GM19328 (cell line): ENCODE measurements at regions not wholly inside any gene's neighbourhood (a gene's known extent, or its start where the extent isn't known, plus 50 kb on each side); places are given as distances from the start of the nearest gene placed in this dataset.

ENCODE experiments used
- ATAC-seq: cut with Tn5 transposase; IDR thresholded peaks from one replicate; pipeline ENCODE4 v1.9.1; 2021; ENCODE audit warnings: mild to moderate bottlenecking, moderate library complexity; ENCODE audit not compliant: unreplicated experiment

DNA sequence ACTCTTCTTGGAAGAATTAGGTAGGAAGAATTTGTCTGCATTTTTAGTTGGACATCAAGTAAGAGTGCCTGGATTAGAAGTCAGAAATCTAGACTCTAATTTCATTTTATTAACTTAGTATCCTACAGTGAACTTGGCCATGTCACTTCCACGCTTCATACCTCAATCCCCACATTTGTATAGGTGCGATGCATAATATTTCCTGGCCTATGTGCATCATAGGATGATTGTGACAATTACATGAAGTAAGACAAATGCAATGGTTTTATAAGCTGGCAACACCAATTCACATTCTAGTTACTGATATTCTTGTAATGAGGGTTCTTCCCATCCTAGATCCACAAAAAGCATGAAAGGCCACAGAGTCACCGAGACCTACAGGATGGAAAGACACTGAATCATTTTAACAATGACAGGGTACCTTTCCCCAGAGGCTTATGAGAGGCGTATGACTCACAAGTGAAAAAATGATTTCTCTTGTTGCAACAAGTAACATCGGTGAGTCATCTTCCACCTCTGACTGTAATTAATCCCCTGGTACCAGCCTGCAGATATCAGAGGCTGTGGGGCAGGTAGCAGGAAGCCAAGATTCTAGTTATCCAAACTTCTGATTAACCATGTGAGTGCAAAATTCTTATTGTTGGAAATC, 56.0 kb upstream of the OR5AK2 start:
- no peak for ATAC-seq

DNA sequence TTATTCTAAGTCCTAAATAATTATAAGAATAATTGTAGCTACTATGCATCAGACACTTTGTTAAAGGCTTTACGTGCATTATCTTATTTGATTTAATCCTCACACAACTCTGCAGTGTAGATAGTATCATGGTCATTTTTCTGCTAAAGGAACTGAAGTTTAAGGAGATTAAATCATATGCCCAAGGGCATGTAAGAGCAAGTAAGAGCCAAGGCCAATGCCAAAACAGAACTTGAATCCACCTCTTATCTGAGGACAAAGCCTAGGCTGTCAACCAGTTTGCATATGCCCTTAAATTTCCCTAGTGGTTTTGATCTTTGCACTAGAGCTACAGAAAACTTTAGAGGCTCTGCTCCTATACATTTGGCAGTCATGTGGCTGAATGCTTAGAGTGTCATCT, 65.6 kb upstream of the OR5AK2 start:
- ATAC-seq = no peak

DNA sequence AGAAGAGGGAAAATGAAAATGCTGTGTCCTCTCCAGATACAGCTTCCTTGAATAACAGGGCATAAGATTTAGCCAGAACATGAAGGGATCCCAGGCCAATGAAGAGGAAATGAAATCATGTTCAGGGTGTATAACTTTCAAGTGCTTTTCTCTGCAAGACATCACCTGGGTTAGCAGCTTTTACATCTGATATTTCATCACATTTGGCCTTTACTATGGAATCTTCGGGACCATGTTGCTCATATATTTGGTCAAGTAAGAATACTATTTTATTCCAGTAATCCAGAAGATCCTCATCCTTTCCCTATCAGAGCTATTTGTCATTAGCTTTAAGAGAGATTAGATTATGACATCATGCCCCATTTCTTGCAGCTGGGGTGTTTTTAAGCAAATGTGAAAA, 66.3 kb upstream of the OR5AK2 start:
- ATAC-seq = no peak

DNA sequence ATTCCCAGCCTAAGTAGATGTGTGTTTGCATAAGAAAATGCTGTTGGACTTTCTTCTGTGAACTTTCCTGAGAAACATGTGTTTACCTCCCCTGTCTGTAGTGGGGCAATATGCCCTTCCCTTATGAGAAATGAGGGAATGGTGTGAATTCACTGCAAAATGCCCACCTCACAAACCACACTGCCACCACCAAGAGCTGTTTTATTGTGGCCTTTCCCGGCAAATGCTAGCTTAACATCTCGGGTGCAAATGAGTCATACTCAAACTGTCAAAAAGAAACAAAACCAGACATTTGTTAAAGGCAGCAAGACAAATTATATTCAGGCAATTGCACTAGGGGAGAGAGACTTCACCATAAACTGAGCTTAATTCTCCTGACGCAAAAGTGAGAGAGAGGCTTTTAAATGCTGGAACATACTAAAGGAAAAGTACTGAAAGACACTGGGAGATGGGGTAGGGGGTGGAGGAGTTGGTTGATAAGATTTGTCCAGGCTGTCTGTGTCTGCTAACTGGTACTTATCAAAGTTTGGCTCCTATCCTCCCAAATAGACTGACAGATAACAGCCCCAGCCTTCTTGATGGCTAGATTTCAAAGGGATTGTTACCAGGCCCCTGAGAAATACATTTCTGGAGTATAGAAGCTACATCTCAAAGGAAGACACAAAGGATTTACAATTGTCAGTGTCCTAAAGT, 70.9 kb upstream of the OR5AK2 start:
- no peak for ATAC-seq

DNA sequence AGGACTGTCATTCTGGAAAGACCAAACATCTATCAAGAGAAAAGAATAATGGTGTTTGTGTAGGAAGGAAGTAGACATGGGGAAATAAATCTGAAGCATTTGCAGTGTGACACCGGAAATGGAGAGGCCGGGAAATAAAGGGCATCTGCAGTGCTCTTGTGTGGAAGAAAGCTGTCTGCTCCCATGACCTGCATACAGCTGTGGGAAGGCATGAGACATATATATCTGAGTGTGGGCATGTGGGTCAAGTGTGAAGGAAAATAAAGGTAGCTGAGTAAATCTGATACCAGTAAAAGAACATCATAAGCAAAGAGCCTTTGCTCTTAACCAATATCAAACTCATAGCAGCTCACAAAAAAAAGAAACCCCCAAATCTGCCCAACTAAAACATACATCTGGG, 72.1 kb upstream of the OR5AK2 start:
- ATAC-seq = no peak

DNA sequence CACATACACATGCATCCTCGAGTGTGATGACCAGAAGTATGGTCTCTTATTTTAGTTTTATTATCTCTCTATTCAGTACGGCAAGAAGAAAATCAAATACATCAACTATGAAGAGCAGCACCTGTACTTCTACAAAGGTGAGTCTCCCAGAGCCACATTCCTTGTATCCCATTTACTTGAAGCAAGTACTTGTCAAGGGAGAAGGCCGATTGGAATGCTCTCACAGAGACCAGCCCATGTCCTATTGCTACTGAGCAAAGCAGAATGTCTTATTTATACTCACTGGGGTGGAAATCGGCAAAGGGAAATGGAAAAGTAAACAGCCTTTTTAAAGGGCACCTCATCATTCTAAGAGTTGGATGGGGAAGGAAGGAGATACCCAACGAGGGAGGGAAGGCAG, 72.6 kb upstream of the OR5AK2 start:
- ATAC-seq = no peak

DNA sequence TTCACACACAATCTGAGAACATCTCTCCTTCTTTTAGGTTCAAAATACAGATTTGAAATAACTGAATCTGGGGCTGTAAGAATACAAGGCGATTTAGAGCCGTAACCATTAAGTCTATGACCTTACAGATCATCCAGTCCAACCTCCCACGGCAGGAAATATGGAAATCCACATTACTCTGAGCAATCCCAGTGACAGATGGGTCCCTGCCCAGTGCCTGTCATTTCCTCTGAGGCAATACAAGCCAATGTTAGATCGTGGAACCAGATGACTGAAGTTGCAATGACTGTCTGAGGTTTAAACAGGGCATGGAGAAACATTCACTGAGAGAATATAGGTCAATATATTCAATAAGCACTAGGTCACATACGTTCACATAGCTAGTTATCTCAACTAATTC, 77.4 kb upstream of the OR5AK2 start:
- no peak for ATAC-seq

DNA sequence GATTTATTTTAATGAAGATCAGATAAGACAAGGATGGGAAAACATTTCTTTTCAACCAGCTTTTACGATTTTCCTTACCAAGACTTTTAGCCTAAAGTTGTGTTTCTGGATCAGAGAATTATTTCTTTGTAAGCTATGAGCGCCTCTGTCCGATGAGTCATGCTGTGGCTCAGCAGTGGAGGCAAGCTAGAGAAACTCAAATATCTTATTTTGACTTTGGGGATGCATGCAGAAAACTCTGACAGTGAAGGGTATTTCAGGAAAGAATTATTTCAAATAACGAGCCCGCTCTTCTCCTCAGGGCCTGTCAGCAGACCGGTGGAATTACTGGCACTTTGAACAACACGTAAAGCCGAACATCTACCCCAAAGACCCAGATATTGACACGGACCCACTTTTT, 77.9 kb upstream of the OR5AK2 start:
- no peak for ATAC-seq

DNA sequence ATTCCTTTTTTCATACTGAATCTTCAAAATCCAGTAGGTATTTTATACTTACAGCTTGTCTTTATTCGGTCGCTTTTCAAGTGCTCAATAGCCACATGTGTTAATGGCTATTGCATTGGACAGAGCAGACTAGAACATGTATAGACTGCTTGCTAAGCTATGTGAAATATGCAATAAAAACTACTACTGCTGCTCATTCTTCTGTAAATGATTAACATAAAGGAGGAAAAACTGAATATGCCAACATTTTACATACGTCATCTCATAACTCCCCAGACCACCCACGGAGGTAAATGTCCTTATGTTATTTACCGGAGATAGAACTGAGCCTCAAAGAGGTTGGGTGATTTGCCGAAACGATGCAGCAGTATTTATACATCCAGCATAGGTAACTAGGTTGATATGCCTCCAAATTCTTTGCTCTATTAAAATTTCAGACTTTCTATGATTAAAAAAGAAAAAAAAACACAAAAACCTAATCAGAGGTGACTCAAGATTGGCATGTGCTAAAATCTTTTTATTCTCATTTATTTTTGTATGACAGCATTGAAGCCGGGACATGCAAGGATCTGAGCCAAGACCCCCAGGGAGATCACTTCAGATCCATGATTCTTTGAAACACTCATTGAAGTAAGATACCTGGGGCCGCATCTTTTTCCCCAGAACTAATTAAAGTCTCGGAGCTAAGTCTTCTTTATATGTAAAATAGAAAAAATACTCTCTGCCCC, 78.5 kb upstream of the OR5AK2 start:
- ATAC-seq = no peak

DNA sequence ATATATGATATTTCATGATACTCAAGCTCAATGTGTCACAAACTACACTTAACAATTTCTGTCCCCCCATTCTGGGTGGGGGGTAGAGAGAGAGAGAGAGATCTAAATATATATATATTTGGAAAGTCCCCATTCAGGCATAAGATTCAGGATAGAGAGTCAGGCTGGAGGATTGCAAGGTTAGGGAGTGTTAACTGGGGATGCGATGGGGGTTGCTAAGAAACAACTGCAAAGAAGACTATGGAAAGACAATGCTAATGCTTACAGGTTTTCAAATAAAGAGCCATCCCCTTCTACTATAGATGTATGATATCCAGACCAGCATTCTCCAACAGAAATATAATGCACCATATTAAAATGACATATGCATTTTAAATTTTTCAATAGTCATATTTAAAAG, 79.2 kb upstream of the OR5AK2 start:
- ATAC-seq = no peak

DNA sequence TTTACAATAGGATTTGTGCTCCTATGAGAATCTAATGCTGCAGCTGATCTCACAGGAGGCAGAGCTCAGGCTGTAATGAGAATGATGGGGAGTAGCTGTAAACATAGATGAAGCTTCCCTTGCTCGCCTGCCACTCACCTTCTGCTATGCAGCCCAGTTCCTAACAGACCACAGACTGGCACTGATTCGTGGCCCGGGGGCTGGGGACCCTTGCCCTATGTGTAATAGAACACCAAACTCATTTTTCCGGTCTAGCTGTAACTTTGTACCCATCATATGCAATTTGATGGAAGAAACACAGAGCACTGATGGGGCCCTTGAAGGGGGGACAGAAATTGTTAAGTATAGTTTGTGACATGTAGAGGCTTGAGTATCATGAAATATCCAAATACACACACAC, 79.6 kb upstream of the OR5AK2 start:
- ATAC-seq = no peak

DNA sequence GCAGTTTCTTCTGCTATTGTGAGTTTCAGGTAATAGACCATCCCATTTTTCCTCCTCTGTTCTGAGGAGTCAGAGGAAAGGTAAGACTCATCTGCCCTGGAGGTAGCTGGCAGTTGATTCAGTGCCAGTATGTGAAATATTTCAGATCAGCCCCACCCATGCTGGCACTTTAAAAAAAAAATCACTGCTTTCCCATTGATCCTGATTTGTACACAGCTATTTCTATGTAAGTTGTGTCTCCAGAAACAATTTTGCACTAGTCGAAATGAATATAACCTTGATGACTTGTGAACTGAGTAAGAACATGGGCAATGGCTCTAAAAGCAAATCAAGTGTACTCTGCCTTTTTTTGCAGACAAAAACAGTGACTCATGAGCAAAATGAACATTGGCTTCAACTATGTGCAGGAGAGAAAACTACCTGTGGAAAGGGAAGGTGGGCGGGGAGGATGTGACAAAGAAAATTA, 82.0 kb upstream of the OR5AK2 start:
- ATAC-seq = no peak

DNA sequence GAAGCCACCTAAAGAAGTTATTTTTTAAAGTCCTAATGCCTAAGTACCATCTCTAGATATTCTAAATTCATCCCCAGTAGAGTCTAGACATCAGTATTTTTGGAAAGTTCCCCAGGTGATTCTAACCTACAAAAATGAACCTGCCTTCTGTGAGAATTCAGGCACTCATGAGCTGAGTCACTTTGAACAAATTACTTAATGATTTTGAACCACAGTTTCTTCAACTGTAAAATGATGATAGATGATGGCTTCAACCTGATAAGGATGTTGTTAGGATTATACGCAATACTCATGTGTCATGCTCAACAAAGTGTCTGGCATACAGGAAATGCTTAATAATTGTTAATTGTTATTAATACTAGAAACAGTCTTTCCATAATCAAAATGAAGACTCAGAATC, 82.8 kb upstream of the OR5AK2 start:
- ATAC-seq = no peak

DNA sequence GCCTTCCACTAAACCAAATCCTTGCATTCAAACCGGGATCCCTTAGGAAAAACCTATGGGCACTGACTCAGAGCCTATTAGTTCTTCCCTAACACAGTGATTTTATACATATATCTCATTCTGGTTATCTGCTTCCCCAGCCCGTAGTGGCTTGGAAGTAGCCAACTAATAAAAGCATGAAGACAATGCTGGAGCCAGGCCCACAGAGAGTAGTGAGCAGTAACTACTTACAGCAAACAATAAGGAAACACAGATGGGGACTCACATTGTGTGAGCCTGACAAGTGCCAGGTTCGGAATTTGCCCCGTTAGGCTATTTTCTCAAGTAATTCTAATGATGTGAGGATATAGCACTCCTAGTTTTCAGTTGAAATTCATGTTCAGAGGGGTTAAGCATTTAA, 83.3 kb upstream of the OR5AK2 start:
- no peak for ATAC-seq

DNA sequence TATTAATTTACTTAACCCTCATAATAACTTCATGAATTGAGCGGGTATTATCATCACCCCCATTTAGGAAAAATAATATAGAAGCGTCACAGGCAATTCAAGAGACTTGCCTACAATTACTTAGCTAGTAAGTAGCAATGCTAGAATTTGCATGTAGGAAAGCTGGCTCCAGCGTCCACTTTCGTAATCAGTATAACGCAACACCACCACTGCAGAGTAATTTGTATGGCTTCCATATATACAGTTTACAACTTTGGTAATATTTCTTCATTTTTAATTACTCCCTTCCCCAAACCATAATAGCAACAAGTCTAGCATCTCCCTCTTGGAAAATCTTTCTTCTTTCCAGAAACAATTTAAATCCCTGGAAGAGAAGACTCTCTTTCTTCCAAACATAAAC, 89.9 kb upstream of the OR5AK2 start:
- ATAC-seq = no peak

DNA sequence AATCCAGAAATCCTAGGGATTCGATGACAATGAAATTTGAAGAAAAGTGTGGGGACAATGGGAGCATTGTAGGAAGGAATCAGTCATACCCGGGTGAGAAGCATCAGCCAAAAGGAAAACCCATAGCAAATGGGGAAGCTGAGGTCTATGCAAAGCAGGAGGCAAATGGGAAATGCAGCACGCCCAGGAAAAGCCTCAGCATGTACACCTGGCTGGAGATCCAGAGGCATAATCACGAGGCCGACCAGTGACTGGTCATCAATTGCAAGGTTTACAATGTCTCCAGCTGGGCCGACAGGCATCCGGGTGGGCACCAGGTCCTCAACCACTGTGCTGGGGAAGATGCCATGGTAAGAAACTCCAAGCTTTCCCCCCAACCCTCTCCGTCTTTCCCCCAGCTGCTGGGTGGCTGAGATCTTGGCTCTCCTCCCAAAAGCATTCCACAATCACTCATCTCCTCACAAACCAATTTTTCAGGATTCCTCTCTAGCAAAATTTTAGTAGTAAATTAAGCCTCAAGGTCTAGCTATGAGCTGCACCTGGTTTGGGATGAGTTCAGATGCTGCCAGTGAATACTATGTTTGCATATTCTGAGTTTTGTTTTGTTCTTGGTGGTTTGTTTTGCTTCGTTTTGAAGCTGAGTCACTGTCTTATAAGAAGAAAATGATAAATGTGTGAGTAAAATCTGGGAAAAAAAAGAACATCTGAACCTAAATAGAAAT, 98.0 kb upstream of the OR5AK2 start:
- ATAC-seq = no peak

DNA sequence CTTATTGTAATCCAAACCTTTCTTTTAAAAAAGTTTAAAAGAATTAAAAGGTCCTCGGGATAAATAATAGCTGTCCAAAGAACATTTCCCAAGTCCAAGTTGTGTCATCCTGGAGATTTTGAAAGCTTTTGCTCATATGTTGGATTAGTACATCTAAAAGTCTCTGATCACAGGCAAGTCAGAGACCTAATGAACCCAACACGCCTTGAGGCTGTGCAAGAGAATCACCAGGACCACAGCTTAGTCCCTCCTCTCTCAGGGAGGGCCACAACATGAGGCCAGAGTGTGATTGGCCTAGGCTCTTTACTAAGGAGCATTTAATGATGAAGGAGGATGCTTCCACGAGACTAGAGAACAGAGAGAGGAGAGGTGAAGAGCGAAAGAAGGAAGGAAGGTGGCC, 98.7 kb upstream of the OR5AK2 start:
- no peak for ATAC-seq

DNA sequence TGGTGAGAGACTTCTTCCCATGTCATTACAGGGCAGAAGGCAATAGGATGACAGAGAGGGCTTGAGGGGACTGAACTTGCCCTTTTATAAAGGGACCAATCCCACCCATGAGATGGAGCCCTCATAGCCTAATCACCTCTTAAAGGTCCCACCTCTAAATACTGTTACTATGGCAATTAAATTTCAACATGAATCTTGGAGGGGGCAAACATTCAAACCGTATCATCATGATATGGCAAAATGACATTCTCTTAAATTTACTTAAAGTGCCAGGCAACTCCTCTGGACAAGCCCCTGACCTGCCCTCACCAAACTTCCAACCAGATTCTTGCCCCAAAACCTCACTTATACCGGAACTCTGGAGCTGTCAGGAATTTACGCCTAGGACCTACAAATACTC, 100.8 kb upstream of the OR5AK2 start:
- ATAC-seq = no peak

DNA sequence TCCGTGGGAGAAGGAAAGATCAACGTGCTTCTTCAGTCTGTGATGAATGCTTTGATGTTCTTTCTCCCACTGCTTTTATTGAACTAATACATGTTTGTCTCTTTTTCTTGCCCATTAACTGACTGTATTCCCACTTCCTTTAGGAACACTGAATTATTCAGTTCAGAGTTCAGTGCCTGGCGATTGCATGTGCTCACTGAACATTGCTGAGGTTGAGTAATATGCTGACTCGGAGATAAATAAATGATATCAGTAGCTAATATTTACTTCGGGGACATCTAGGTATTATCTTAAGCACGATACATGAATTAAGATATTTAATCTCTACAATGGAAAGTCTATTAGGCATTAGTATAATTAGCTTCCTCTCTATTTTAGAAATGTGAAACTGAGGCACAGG, 102.3 kb upstream of the OR5AK2 start:
- ATAC-seq = no peak

DNA sequence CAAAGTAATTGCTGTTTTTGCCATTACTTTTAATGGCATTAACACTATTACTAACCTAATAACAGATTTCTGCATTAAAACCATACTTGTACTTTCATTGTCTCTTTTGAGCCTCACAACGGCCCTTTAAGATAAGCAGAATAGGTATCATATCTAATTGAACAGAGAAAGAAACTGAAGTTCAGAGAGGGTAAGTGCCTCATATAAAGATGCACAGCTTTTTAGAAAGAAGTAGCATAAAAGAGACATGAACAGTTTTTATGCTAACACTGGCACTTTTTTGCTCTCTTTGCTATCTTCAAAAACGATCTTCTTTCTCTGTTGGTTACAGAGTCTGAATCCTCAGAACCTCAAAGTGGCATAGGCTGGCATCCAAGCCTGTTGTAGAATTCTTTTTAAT, 102.9 kb upstream of the OR5AK2 start:
- no peak for ATAC-seq

DNA sequence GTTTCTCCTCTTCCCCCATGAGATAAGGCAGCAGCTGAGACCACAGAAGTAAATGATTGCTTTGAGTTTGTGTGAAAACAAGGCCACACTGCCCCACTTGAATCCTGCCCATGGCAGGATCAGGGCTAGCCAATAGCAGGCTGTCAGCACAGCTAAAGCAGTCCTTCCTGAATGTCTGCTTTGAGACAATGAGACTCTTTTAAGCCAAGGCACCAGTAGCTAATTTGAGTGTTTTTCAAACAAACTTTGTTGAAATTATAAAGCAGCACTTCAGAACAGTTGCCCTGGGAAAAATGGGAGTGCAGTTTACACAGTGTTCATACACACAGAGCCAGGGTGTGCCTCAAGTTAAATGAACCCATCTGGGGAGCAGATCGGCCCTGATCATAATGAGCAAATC, 103.5 kb upstream of the OR5AK2 start:
- no peak for ATAC-seq
